SK-N-SH (cell line): ENCODE measurements at regions not wholly inside any gene's neighbourhood (a gene's known extent, or its start where the extent isn't known, plus 50 kb on each side); places are given as distances from the start of the nearest gene placed in this dataset.

Experiments
- CTCF ChIA-PET: fragments of 300-600, 350-600 bp; formaldehyde crosslinking; extraction: SDS; loops from one replicate; lab custom pipeline; 2021; lab: Yijun Ruan, JAX
- POLR2A ChIA-PET: fragments of 350-600 bp; sonication (Branson Sonifier 250); formaldehyde crosslinking; extraction: SDS; loops from one replicate; lab custom pipeline; 2020; ENCODE audit warnings: antibody characterized with exemption, inconsistent platforms; lab: Yijun Ruan, JAX
- DNase-seq: peaks from one replicate; pipeline ENCODE4 v3.0.0; 2012
- H2AFZ ChIP-seq: fragments of 200-600 bp; sonication (generic); 2 replicates; pipeline ENCODE4 v1.8.1; 2016; ENCODE audit warnings: antibody characterized with exemption, mild to moderate bottlenecking, low read depth
- H3F3A ChIP-seq: fragments of 200-600 bp; sonication (generic); replicated peaks from 2 replicates; pipeline ENCODE3; 2016; ENCODE audit warnings: antibody characterized with exemption, mild to moderate bottlenecking; ENCODE audit not compliant: insufficient read depth
- H3K27ac ChIP-seq, 2 experiments: fragments of 200-500 bp in 1 of 2; fragments of 200-600 bp in 1 of 2; sonication (Bioruptor generic) in 1 of 2; sonication (generic), shearing (Covaris generic) in 1 of 2; 2 replicates each; pipeline versions ENCODE4 v1.5.1 to v1.6.1; 2014 to 2016; ENCODE audit warnings: low read depth in 2 of 2, inconsistent platforms in 1 of 2, low read length in 1 of 2, mild to moderate bottlenecking in 1 of 2, mixed read lengths in 1 of 2
- H3K27me3 ChIP-seq: fragments of 200-600 bp; sonication (generic), shearing (Covaris generic); 2 replicates; pipeline ENCODE4 v1.6.1; 2016; ENCODE audit warnings: mixed run types; ENCODE audit not compliant: insufficient read depth
- H3K36me3 ChIP-seq, 2 experiments: fragments of 200-500 bp in 1 of 2; fragments of 200-600 bp in 1 of 2; sonication (Bioruptor generic) in 1 of 2; sonication (generic) in 1 of 2; replicated peaks in 1 of 2; 2 replicates each; pipeline versions ENCODE3 to v1.5.1; 2014 to 2016; ENCODE audit warnings: low read length in 1 of 2, mild to moderate bottlenecking in 1 of 2; ENCODE audit not compliant: insufficient read depth in 2 of 2, control insufficient read depth in 1 of 2
- H3K4me1 ChIP-seq, 2 experiments: fragments of 200-500 bp in 1 of 2; fragments of 200-600 bp in 1 of 2; sonication (Bioruptor generic) in 1 of 2; sonication (generic), shearing (Covaris generic) in 1 of 2; 2 replicates each; pipeline versions ENCODE4 v1.5.1 to v1.6.1; 2014 to 2016; ENCODE audit warnings: low read depth in 1 of 2, low read length in 1 of 2, mixed run types in 1 of 2; ENCODE audit not compliant: insufficient read depth in 2 of 2, control insufficient read depth in 1 of 2
- H3K4me2 ChIP-seq: fragments of 200-600 bp; sonication (generic), shearing (Covaris generic); 2 replicates; pipeline ENCODE4 v1.6.1; 2017; ENCODE audit warnings: mixed run types
- H3K4me3 ChIP-seq, 2 experiments: fragments of 200-500 bp in 1 of 2; fragments of 200-600 bp in 1 of 2; sonication (Bioruptor generic) in 1 of 2; sonication (generic), shearing (Covaris generic) in 1 of 2; 2 replicates each; pipeline versions ENCODE4 v1.5.1 to v1.8.1; 2014 to 2016; ENCODE audit warnings: low read depth in 2 of 2, inconsistent platforms in 1 of 2, low read length in 1 of 2, mild to moderate bottlenecking in 1 of 2, mixed read lengths in 1 of 2, moderate library complexity in 1 of 2
- H3K79me2 ChIP-seq: fragments of 200-600 bp; sonication (generic); 2 replicates; pipeline ENCODE4 v1.8.1; 2017; ENCODE audit warnings: mild to moderate bottlenecking; ENCODE audit not compliant: insufficient read depth
- H3K9ac ChIP-seq: fragments of 200-600 bp; sonication (generic); 2 replicates; pipeline ENCODE4 v1.6.1; 2017; ENCODE audit warnings: mixed run types
- H3K9me2 ChIP-seq: fragments of 200-600 bp; sonication (generic); 2 replicates; pipeline ENCODE4 v1.6.1; 2017; ENCODE audit warnings: mixed run types
- H3K9me3 ChIP-seq: fragments of 200-600 bp; sonication (generic); 2 replicates; pipeline ENCODE4 v1.6.1; 2017; ENCODE audit warnings: mixed run types, mild to moderate bottlenecking, moderate library complexity
- H4K20me1 ChIP-seq: fragments of 200-600 bp; sonication (generic); 2 replicates; pipeline ENCODE4 v1.6.1; 2017; ENCODE audit warnings: mild to moderate bottlenecking, mixed run types; ENCODE audit not compliant: insufficient read depth
- CHD2 ChIP-seq: fragments of 150-350 bp; IDR thresholded peaks from 2 replicates; pipeline ENCODE4 v1.6.1; 2018; ENCODE audit warnings: low read length; ENCODE audit not compliant: partially characterized antibody
- CTCF ChIP-seq: fragments of 200-600 bp; sonication (generic); IDR thresholded peaks from 2 replicates; pipeline ENCODE4 v1.6.1; 2017; ENCODE audit warnings: antibody characterized with exemption, mild to moderate bottlenecking, moderate library complexity
- EP300 ChIP-seq, 2 experiments: IDR thresholded peaks; 2 replicates each; pipeline versions ENCODE4 v1.4.0 to v1.6.1; 2012; ENCODE audit warnings: borderline replicate concordance in 1 of 2, low read depth in 1 of 2, low read length in 1 of 2
- FOXJ3 ChIP-seq: sonication (generic); formaldehyde crosslinking; IDR thresholded peaks from 2 replicates; pipeline ENCODE4 v1.5.1; 2020; ENCODE audit warnings: mild to moderate bottlenecking, missing genetic modification reagents
- FOXM1 ChIP-seq: IDR thresholded peaks from 2 replicates; pipeline ENCODE4 v1.4.0; 2012; ENCODE audit warnings: low read depth, mild to moderate bottlenecking
- GATA2 ChIP-seq: sonication (generic); formaldehyde crosslinking; IDR thresholded peaks from 2 replicates; pipeline ENCODE4 v1.5.0; 2020; ENCODE audit warnings: mild to moderate bottlenecking, missing genetic modification reagents
- MEF2A ChIP-seq: IDR thresholded peaks from 2 replicates; pipeline ENCODE4 v1.4.0; 2012; ENCODE audit warnings: low read depth, borderline replicate concordance
- NFIC ChIP-seq: IDR thresholded peaks from 2 replicates; pipeline ENCODE4 v1.4.0; 2012; ENCODE audit warnings: borderline replicate concordance
- NRF1 ChIP-seq: IDR thresholded peaks from 2 replicates; pipeline ENCODE4 v1.6.1; 2012; ENCODE audit warnings: low read depth, mild to moderate bottlenecking, low read length
- POLR2AphosphoS5 ChIP-seq: IDR thresholded peaks from 2 replicates; pipeline ENCODE4 v1.6.1; 2012; ENCODE audit warnings: low read depth, low read length
- RAD21 ChIP-seq: IDR thresholded peaks from 2 replicates; pipeline ENCODE4 v1.6.1; 2012; ENCODE audit warnings: mild to moderate bottlenecking, low read length
- SMC3 ChIP-seq: IDR thresholded peaks from 2 replicates; pipeline ENCODE4 v1.6.1; 2012; ENCODE audit warnings: low read depth, low read length, improper control_type of control experiment
- TAF1 ChIP-seq: IDR thresholded peaks from 2 replicates; pipeline ENCODE4 v1.6.1; 2012; ENCODE audit warnings: low read depth, mild to moderate bottlenecking, low read length, moderate library complexity, borderline replicate concordance
- TCF12 ChIP-seq: IDR thresholded peaks from 2 replicates; pipeline ENCODE4 v1.4.0; 2012
- USF2 ChIP-seq: fragments of 150-350 bp; IDR thresholded peaks from 2 replicates; pipeline ENCODE4 v1.6.1; 2017; ENCODE audit warnings: antibody characterized with exemption, low read length, low read depth, borderline replicate concordance
- WGBS: methylation state at CpG from one replicate; pipeline ENCODE4 v1.1.6; 2017; ENCODE audit warnings: low lambda C conversion rate; 5-methylcytosine and 5-hydroxymethylcytosine counted together

- DNase-seq: peak; percentile 88
- Histone ChIP-seq H3K4me3 (peak overlapping the region in 1 of 2 experiments; percentile 42; a peak in 1 of 4 replicates), H3F3A (no peaks in the 10 kb centered on the region), H3K27me3 (0 out of 2 replicates have a peak, but pooled peaks cover 6% of the 10 kb centered on the region), H3K79me2 (no peaks in the 10 kb centered on the region), H3K36me3 (no peaks in the 10 kb centered on the region), H3K27ac (no peak overlapping the region), H3K4me1 (no peaks in the 10 kb centered on the region), H4K20me1 (no peaks in the 10 kb centered on the region), H2AFZ (no peak overlapping the region), H3K9ac (no peak overlapping the region), H3K9me3 (no peaks in the 10 kb centered on the region), H3K9me2 (no peaks in the 10 kb centered on the region), H3K4me2 (no peak overlapping the region; the same call in 1 of the 2 replicates)
- ChIA-PET CTCF (interaction anchor here (0.6 to 8.8 kb wide), 67 partner anchors 9 to 366 kb away, joined by 3 to 105 read pairs (median 4); partner anchors contain the start of genes GRIP2 and SLC6A6), POLR2A (no interaction called here)
- 11% methylated on average over 7 of the region's 8 CpGs for WGBS
- TF ChIP-seq SMC3: peak; percentile 99
- TF ChIP-seq NFIC: no peak
- TF ChIP-seq RAD21: peak; percentile 99
- peak; percentile 98 for TF ChIP-seq CTCF
- TF ChIP-seq NRF1: 0 out of 2 replicates have a peak, but pooled peaks have one; percentile 13
- TF ChIP-seq FOXJ3 (CRISPR knock-in tag): no peak
- no peak for TF ChIP-seq FOXM1
- no peak for TF ChIP-seq EP300 (IDR thresholded peaks at IDR 0.05; ENCODE audit: borderline replicate concordance in 1 of 2, low read depth in 1 of 2, low read length in 1 of 2)
- no peak for TF ChIP-seq TCF12
- TF ChIP-seq GATA2 (CRISPR knock-in tag): no peak
Observed at GRCh38 chr3:14261229-14261628, 82.6 kb downstream of the LSM3 start.

GRCh38 chr3:14262212-14262611 is 83.6 kb downstream of the LSM3 start:
- no peak overlapping the region for H3K4me3 ChIP-seq
- H3K27ac ChIP-seq: no peak overlapping the region
- no peaks in the 10 kb centered on the region for H3K36me3 ChIP-seq
- TF ChIP-seq EP300 (IDR thresholded peaks at IDR 0.05; ENCODE audit: borderline replicate concordance in 1 of 2, low read depth in 1 of 2, low read length in 1 of 2) (no peak), USF2 (no peak), CHD2 (no peak), POLR2AphosphoS5 (no peak), TAF1 (no peak), MEF2A (no peak)
- TF ChIP-seq, all 33 proteins: peak for 0
- no peak overlapping the region for H3K9ac ChIP-seq
- H3K79me2 ChIP-seq: no peaks in the 10 kb centered on the region
- H3K4me1 ChIP-seq: no peaks in the 10 kb centered on the region; a peak in 1 of 4 replicates
- 0 out of 2 replicates have a peak, but pooled peaks cover 6% of the 10 kb centered on the region for H3K27me3 ChIP-seq
- H3F3A ChIP-seq: no peaks in the 10 kb centered on the region
- no peak for DNase-seq
- whole genome bisulfite sequencing: 53% methylated on average over 1 of the region's 1 CpG
- H4K20me1 ChIP-seq: no peaks in the 10 kb centered on the region
- ChIA-PET POLR2A (no interaction called here), CTCF (interaction anchor here (0.8 to 8.8 kb wide), 26 partner anchors 9 to 288 kb away, joined by 3 to 105 read pairs (median 8); no protein-coding TSS in a partner anchor)
- no peaks in the 10 kb centered on the region for H3K9me2 ChIP-seq
- no peak overlapping the region for H2AFZ ChIP-seq
- no peak overlapping the region for H3K4me2 ChIP-seq
- no peaks in the 10 kb centered on the region for H3K9me3 ChIP-seq
